ENCODE measurements at regions not wholly inside any gene's neighbourhood (a gene's known extent, or its start where the extent isn't known, plus 50 kb on each side); places are given as distances from the start of the nearest gene placed in this dataset.

- H3K4me3 Mint-ChIP-seq = no peak overlapping the region
- H3K36me3 ChIP-seq (ENCODE audit: control insufficient read depth, insufficient read depth, low read length) = no peaks in the 10 kb centered on the region
- no peaks in the 10 kb centered on the region for H3K36me3 Mint-ChIP-seq (ENCODE audit: low read depth)
- H3K27ac Mint-ChIP-seq = no peak overlapping the region
- H3K4me1 ChIP-seq (ENCODE audit: control insufficient read depth, insufficient read depth, low read length) = peaks cover 14% of the 10 kb centered on the region
- DNase-seq = no peak
- H3K27ac ChIP-seq (ENCODE audit: low read depth, low read length) = no peak overlapping the region
- H3K9me3 Mint-ChIP-seq = peaks cover 3% of the 10 kb centered on the region
- TF ChIP-seq CTCF (conservative IDR thresholded peaks at IDR 0.05) = no peak
- H3K4me3 ChIP-seq (ENCODE audit: low read length) = no peak overlapping the region
- no peaks in the 10 kb centered on the region for H3K27me3 ChIP-seq (ENCODE audit: control insufficient read depth, insufficient read depth, low read length, poor library complexity, severe bottlenecking)
- 87 to 97% methylated on average over 3 to 6 of the region's 6 CpGs for WGBS, 2 experiments (ENCODE audit: insufficient coverage in 1 of 2, insufficient read length in 1 of 2)
- peaks cover 2% of the 10 kb centered on the region for H3K27me3 Mint-ChIP-seq (ENCODE audit: insufficient read depth)
- H3K4me1 Mint-ChIP-seq = peaks cover 23% of the 10 kb centered on the region
- peaks cover 11% of the 10 kb centered on the region for H3K9me3 ChIP-seq (ENCODE audit: control insufficient read depth, low read length)
- no peak overlapping the region for H3K9ac ChIP-seq (ENCODE audit: extremely low read depth, low read length, poor library complexity, severe bottlenecking)
Observed at GRCh38 chr2:12004713-12005112, 258.3 kb downstream of the LPIN1 start.

GRCh38 chr2:12005886-12006681 is 259.7 kb downstream of the LPIN1 start:
- TF ChIP-seq CTCF (conservative IDR thresholded peaks at IDR 0.05) = no peak
- no peaks in the 10 kb centered on the region for H3K36me3 ChIP-seq (ENCODE audit: control insufficient read depth, insufficient read depth, low read length)
- Mint-ChIP-seq H3K36me3 (ENCODE audit: low read depth) (no peaks in the 10 kb centered on the region), H3K4me1 (peaks cover 23% of the 10 kb centered on the region), H3K27ac (peak overlapping the region; percentile 87), H3K9me3 (peaks cover 3% of the 10 kb centered on the region), H3K4me3 (no peak overlapping the region), H3K27me3 (ENCODE audit: insufficient read depth) (peaks cover 7% of the 10 kb centered on the region)
- no peak overlapping the region for H3K9ac ChIP-seq (ENCODE audit: extremely low read depth, low read length, poor library complexity, severe bottlenecking)
- no peak overlapping the region for H3K4me3 ChIP-seq (ENCODE audit: low read length)
- H3K27me3 ChIP-seq (ENCODE audit: control insufficient read depth, insufficient read depth, low read length, poor library complexity, severe bottlenecking) = no peaks in the 10 kb centered on the region
- peaks cover 11% of the 10 kb centered on the region for H3K9me3 ChIP-seq (ENCODE audit: control insufficient read depth, low read length)
- 71 to 77% methylated on average over 5 to 7 of the region's 8 CpGs for WGBS, 2 experiments (ENCODE audit: insufficient coverage in 1 of 2, insufficient read length in 1 of 2)
- peak overlapping the region; percentile 86 for H3K27ac ChIP-seq (ENCODE audit: low read depth, low read length)
- peak; percentile 63 for DNase-seq
- H3K4me1 ChIP-seq (ENCODE audit: control insufficient read depth, insufficient read depth, low read length) = peaks cover 14% of the 10 kb centered on the region

- WGBS, 2 experiments (ENCODE audit: insufficient coverage in 1 of 2, insufficient read length in 1 of 2) = 47 to 63% methylated on average over 4 of the region's 4 CpGs
- H3K36me3 Mint-ChIP-seq (ENCODE audit: low read depth) = no peaks in the 10 kb centered on the region
- H3K4me3 Mint-ChIP-seq = no peak overlapping the region
- peaks cover 7% of the 10 kb centered on the region for H3K27me3 Mint-ChIP-seq (ENCODE audit: insufficient read depth)
- no peaks in the 10 kb centered on the region for H3K36me3 ChIP-seq (ENCODE audit: control insufficient read depth, insufficient read depth, low read length)
- TF ChIP-seq CTCF (conservative IDR thresholded peaks at IDR 0.05) = no peak
- peak overlapping the region; percentile 11 for H3K9ac ChIP-seq (ENCODE audit: extremely low read depth, low read length, poor library complexity, severe bottlenecking)
- H3K9me3 Mint-ChIP-seq = peaks cover 3% of the 10 kb centered on the region
- H3K27ac ChIP-seq (ENCODE audit: low read depth, low read length) = peak overlapping the region; percentile 86
- H3K4me1 Mint-ChIP-seq = peaks cover 23% of the 10 kb centered on the region
- peaks cover 14% of the 10 kb centered on the region for H3K4me1 ChIP-seq (ENCODE audit: control insufficient read depth, insufficient read depth, low read length)
- no peaks in the 10 kb centered on the region for H3K27me3 ChIP-seq (ENCODE audit: control insufficient read depth, insufficient read depth, low read length, poor library complexity, severe bottlenecking)
- H3K27ac Mint-ChIP-seq = peak overlapping the region; percentile 87
- no peak overlapping the region for H3K4me3 ChIP-seq (ENCODE audit: low read length)
- DNase-seq = peak; percentile 79
- peaks cover 10% of the 10 kb centered on the region for H3K9me3 ChIP-seq (ENCODE audit: control insufficient read depth, low read length)
Observed at GRCh38 chr2:12006850-12007249, 260.4 kb downstream of the LPIN1 start.

Data from endodermal cell (in vitro differentiated cells).